ENCODE measurements at regions not wholly inside any gene's neighbourhood (a gene's known extent, or its start where the extent isn't known, plus 50 kb on each side); places are given as distances from the start of the nearest gene placed in this dataset.

DNA sequence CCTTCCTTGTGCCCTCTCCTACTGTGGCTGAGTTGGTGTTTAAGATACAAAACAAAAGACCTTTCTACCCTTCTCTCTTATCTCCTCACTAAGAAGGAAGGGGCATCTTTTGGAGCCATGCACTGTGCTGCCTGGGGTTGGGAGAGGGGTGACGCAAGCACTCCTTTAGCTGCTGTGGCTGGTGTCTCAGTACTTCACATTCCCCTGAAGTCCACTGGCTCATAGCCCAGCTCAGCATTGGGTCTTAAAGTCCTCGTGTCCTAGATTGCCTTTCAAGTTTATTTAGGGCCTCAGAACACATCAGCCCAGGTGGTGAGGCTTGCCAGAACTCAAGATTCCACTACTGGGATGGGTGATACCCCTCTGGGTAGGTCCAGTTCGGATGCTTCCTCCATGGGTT, 325.9 kb upstream of the CYLC2 start:
- DNase-seq (ENCODE audit: low read depth in 2 of 2): no peak
- no peaks in the 10 kb centered on the region for H3K36me3 ChIP-seq (ENCODE audit: control insufficient read depth, insufficient read depth, low read length)
- H3K4me2 ChIP-seq (ENCODE audit: extremely low read depth, insufficient read depth, low read length): no peak overlapping the region
- no peak overlapping the region for H3K9ac ChIP-seq (ENCODE audit: insufficient read depth, low read length)
- no peak overlapping the region for H2AFZ ChIP-seq (ENCODE audit: low read length)
- H3K4me3 ChIP-seq (replicated peaks in 1 of 4; ENCODE audit: control extremely low read depth in 1 of 4, insufficient read depth in 1 of 4, low read depth in 3 of 4, low read length in 4 of 4): no peak overlapping the region
- no peaks in the 10 kb centered on the region for H3K27me3 ChIP-seq (ENCODE audit: control insufficient read depth, insufficient read depth, low read length)
- no peak overlapping the region for H3K27ac ChIP-seq (ENCODE audit: insufficient read depth, low read length)
- no peaks in the 10 kb centered on the region for H4K20me1 ChIP-seq (ENCODE audit: control insufficient read depth, extremely low read depth, insufficient read depth, low read length)
- H3K9me3 ChIP-seq (ENCODE audit: control insufficient read depth, insufficient read depth, low read depth, low read length): no peaks in the 10 kb centered on the region
- H3K4me1 ChIP-seq (ENCODE audit: control insufficient read depth, extremely low read depth, insufficient read depth, low read length): no peaks in the 10 kb centered on the region
- TF ChIP-seq EZH2 (IDR thresholded peaks at IDR 0.05; ENCODE audit: low read length, missing control alignments) (no peak), CTCF (conservative IDR thresholded peaks at IDR 0.05 in 1 of 2, IDR thresholded peaks at IDR 0.05 in 1 of 2; ENCODE audit: low read depth in 1 of 2, low read length in 2 of 2) (no peak)
- H3K79me2 ChIP-seq (ENCODE audit: control insufficient read depth, insufficient read depth, low read length): no peaks in the 10 kb centered on the region

- Histone ChIP-seq H3K27me3 (ENCODE audit: control insufficient read depth, insufficient read depth, low read length) (no peaks in the 10 kb centered on the region), H3K4me3 (replicated peaks in 1 of 4; ENCODE audit: control extremely low read depth in 1 of 4, insufficient read depth in 1 of 4, low read depth in 3 of 4, low read length in 4 of 4) (no peak overlapping the region), H3K9me3 (ENCODE audit: control insufficient read depth, insufficient read depth, low read depth, low read length) (no peaks in the 10 kb centered on the region), H3K79me2 (ENCODE audit: control insufficient read depth, insufficient read depth, low read length) (no peaks in the 10 kb centered on the region), H3K4me2 (ENCODE audit: extremely low read depth, insufficient read depth, low read length) (no peak overlapping the region), H4K20me1 (ENCODE audit: control insufficient read depth, extremely low read depth, insufficient read depth, low read length) (no peaks in the 10 kb centered on the region), H3K4me1 (ENCODE audit: control insufficient read depth, extremely low read depth, insufficient read depth, low read length) (no peaks in the 10 kb centered on the region), H3K27ac (ENCODE audit: insufficient read depth, low read length) (no peak overlapping the region), H3K9ac (ENCODE audit: insufficient read depth, low read length) (no peak overlapping the region), H3K36me3 (ENCODE audit: control insufficient read depth, insufficient read depth, low read length) (no peaks in the 10 kb centered on the region), H2AFZ (ENCODE audit: low read length) (no peak overlapping the region)
- TF ChIP-seq CTCF (conservative IDR thresholded peaks at IDR 0.05 in 1 of 2, IDR thresholded peaks at IDR 0.05 in 1 of 2; ENCODE audit: low read depth in 1 of 2, low read length in 2 of 2) (no peak), EZH2 (IDR thresholded peaks at IDR 0.05; ENCODE audit: low read length, missing control alignments) (no peak)
- no peak for DNase-seq (ENCODE audit: low read depth in 2 of 2)
Observed at GRCh38 chr9:102652471-102652870, 342.7 kb upstream of the CYLC2 start.

GRCh38 chr9:102650896-102651295, 344.2 kb upstream of the CYLC2 start:
- Histone ChIP-seq H3K36me3 (ENCODE audit: control insufficient read depth, insufficient read depth, low read length) (no peaks in the 10 kb centered on the region), H3K79me2 (ENCODE audit: control insufficient read depth, insufficient read depth, low read length) (no peaks in the 10 kb centered on the region), H3K4me1 (ENCODE audit: control insufficient read depth, extremely low read depth, insufficient read depth, low read length) (no peaks in the 10 kb centered on the region), H3K27ac (ENCODE audit: insufficient read depth, low read length) (no peak overlapping the region), H3K27me3 (ENCODE audit: control insufficient read depth, insufficient read depth, low read length) (no peaks in the 10 kb centered on the region), H2AFZ (ENCODE audit: low read length) (no peak overlapping the region), H3K9me3 (ENCODE audit: control insufficient read depth, insufficient read depth, low read depth, low read length) (no peaks in the 10 kb centered on the region), H4K20me1 (ENCODE audit: control insufficient read depth, extremely low read depth, insufficient read depth, low read length) (no peaks in the 10 kb centered on the region), H3K4me2 (ENCODE audit: extremely low read depth, insufficient read depth, low read length) (no peak overlapping the region), H3K4me3 (replicated peaks in 1 of 4; ENCODE audit: control extremely low read depth in 1 of 4, insufficient read depth in 1 of 4, low read depth in 3 of 4, low read length in 4 of 4) (no peak overlapping the region), H3K9ac (ENCODE audit: insufficient read depth, low read length) (no peak overlapping the region)
- no peak for DNase-seq (ENCODE audit: low read depth in 2 of 2)
- no peak for TF ChIP-seq EZH2 (IDR thresholded peaks at IDR 0.05; ENCODE audit: low read length, missing control alignments)
- no peak for TF ChIP-seq CTCF (conservative IDR thresholded peaks at IDR 0.05 in 1 of 2, IDR thresholded peaks at IDR 0.05 in 1 of 2; ENCODE audit: low read depth in 1 of 2, low read length in 2 of 2)

Measured in fibroblast of lung (primary cell).